ENCODE measurements at regions not wholly inside any gene's neighbourhood (a gene's known extent, or its start where the extent isn't known, plus 50 kb on each side); places are given as distances from the start of the nearest gene placed in this dataset.

GRCh38 chr15:91498749-91499062 is 354.8 kb upstream of the SLCO3A1 start:
- H3K4me1 ChIP-seq, result peaks cover 0 to 11% (median 0%) of the 10 kb centered on the region in 3 donors
- 68 to 75% methylated on average over 1 of the region's 1 CpG for WGBS, 2 donors
- no peaks in the 10 kb centered on the region for H3K27me3 ChIP-seq
- no peaks in the 10 kb centered on the region for H3K9me3 ChIP-seq
- H3K27ac ChIP-seq, result no peak overlapping the region
- DNase-seq, result no peak
- intact Hi-C loops (cut with DNase I), result no loop called here
- no peaks in the 10 kb centered on the region for H3K36me3 ChIP-seq
- TF ChIP-seq POLR2A (IDR thresholded peaks at IDR 0.05), result no peak
- TF ChIP-seq, protein P1, sequence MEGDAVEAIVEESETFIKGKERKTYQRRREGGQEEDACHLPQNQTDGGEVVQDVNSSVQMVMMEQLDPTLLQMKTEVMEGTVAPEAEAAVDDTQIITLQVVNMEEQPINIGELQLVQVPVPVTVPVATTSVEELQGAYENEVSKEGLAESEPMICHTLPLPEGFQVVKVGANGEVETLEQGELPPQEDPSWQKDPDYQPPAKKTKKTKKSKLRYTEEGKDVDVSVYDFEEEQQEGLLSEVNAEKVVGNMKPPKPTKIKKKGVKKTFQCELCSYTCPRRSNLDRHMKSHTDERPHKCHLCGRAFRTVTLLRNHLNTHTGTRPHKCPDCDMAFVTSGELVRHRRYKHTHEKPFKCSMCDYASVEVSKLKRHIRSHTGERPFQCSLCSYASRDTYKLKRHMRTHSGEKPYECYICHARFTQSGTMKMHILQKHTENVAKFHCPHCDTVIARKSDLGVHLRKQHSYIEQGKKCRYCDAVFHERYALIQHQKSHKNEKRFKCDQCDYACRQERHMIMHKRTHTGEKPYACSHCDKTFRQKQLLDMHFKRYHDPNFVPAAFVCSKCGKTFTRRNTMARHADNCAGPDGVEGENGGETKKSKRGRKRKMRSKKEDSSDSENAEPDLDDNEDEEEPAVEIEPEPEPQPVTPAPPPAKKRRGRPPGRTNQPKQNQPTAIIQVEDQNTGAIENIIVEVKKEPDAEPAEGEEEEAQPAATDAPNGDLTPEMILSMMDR (IDR thresholded peaks at IDR 0.05), result no peak
- H3K4me3 ChIP-seq, result no peak overlapping the region

DNA sequence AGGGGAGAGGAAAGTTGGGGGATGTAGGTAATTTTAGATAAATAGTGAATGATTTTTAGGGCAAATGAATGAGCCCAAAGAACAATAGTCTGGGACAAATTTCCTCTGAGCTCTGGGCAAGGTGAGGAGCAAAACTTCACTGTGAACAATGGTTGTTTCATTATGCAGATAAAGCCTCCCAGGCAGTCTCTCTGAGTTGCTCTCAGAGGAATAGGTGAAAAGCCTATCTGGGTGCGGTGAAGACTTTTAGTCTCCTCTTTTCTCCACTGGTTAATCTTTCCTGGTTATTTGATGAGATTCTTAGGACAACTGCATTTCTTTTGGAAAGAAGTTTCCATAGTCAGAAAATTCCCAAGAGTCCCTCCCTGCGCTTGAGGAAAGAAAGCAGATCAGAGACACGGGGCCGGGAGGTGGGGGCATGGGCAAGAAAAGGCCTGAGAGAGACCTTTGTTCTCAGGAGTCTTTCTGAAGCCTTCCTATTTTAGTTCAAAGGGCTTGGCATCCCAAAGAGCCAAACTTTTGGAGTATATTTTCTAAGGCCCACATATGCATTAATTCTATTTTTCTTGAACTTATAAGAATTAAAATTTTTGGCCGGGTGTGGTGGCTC is 353.6 kb upstream of the SLCO3A1 start:
- no peak overlapping the region for H3K27ac ChIP-seq
- intact Hi-C loops (cut with DNase I), result no loop called here
- no peak overlapping the region for H3K4me3 ChIP-seq
- H3K9me3 ChIP-seq, result no peaks in the 10 kb centered on the region
- H3K36me3 ChIP-seq, result no peaks in the 10 kb centered on the region
- no peak for DNase-seq
- peaks cover 0 to 11% (median 0%) of the 10 kb centered on the region in 3 donors for H3K4me1 ChIP-seq
- TF ChIP-seq, protein P1 (IDR thresholded peaks at IDR 0.05), result no peak
- TF ChIP-seq POLR2A (IDR thresholded peaks at IDR 0.05), result no peak
- no peaks in the 10 kb centered on the region for H3K27me3 ChIP-seq
- 79 to 86% methylated on average over 5 of the region's 5 CpGs for WGBS, 2 donors

DNA sequence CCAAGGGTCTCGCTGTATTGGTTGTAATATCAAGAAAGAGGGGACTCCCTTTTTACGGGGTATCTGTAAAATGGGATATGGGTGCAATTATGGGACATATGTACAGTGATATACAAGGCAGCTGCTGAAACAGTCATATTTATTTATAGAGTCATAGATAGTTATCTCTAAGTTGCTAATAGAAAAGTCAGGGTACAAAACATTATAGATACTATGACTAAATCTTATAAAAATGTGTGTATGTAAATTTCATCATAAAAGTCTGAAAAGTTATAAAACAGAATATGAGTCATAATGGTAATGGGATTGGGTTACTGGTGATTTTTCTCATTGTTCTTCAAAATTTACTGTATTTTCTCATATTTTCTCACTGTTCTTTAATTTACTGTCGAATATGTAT is 344.9 kb upstream of the SLCO3A1 start:
- Histone ChIP-seq H3K36me3 (no peaks in the 10 kb centered on the region), H3K27me3 (no peaks in the 10 kb centered on the region), H3K9me3 (no peaks in the 10 kb centered on the region), H3K4me1 (no peaks in the 10 kb centered on the region), H3K4me3 (no peak overlapping the region), H3K27ac (no peak overlapping the region)
- WGBS, 2 donors, result 77 to 85% methylated on average over 3 of the region's 3 CpGs
- TF ChIP-seq POLR2A (IDR thresholded peaks at IDR 0.05), result no peak
- TF ChIP-seq, protein P1 (IDR thresholded peaks at IDR 0.05), result no peak
- intact Hi-C loops (cut with DNase I), result no loop called here
- no peak for DNase-seq

DNA sequence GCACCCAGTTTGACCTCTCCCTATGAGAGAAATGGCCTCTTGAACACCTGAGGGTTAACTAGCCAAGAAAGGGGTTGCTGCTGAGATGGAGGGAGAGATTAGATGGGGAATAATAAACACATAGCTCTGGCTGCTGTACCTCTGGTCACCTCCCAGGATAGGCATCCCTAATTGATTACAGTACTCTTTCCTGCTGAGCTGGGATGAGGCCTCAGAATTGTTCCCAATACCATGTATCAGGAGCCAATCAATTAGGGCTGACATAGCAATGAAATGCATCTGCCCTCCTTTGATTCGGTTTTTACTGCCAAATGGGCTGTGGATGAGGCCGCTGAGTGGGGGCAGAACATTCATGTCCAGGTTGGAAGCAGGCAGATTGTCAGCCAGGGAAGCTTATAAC is 339.4 kb upstream of the SLCO3A1 start:
- DNase-seq, result no peak
- Histone ChIP-seq H3K9me3 (no peaks in the 10 kb centered on the region), H3K4me1 (no peaks in the 10 kb centered on the region), H3K27ac (no peak overlapping the region), H3K36me3 (no peaks in the 10 kb centered on the region), H3K4me3 (no peak overlapping the region), H3K27me3 (no peaks in the 10 kb centered on the region)
- intact Hi-C loops (cut with DNase I), result no loop called here
- TF ChIP-seq POLR2A (IDR thresholded peaks at IDR 0.05), result no peak
- TF ChIP-seq, protein P1 (IDR thresholded peaks at IDR 0.05), result no peak
- WGBS, 2 donors, result 64 to 83% methylated on average over 2 of the region's 2 CpGs

DNA sequence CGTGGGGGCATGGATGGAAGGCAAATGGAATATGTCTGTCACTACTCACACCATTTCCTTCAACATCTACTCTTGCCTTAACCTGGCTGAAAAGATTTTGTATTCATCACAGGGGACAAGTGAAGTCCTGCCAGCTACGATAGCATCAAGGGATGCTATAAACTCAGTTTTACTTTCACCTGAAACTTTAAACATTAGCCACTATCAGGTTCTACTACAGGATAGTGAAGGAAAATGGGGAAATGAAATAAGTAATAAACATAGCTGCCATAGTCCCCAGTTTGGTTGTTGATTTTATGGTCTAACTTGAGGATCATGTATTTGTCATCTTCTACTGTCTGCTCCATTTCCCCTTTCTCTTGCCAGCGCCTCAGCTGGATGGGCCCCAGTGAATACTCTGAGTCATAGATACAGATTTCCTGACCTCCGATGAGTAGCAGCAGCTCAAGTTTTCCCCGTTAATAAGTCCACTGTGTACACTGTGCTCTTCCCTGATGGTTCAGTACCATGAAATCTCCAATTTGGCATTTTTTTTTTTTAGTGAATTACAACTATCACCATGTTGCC is 338.2 kb upstream of the SLCO3A1 start:
- 39 to 45% methylated on average over 5 of the region's 5 CpGs for WGBS, 2 donors
- no peak for DNase-seq
- TF ChIP-seq, protein P1 (IDR thresholded peaks at IDR 0.05), result no peak
- no peak for TF ChIP-seq POLR2A (IDR thresholded peaks at IDR 0.05)
- no peak overlapping the region for H3K27ac ChIP-seq
- H3K4me3 ChIP-seq, result no peak overlapping the region
- no peaks in the 10 kb centered on the region for H3K27me3 ChIP-seq
- intact Hi-C loops (cut with DNase I), result no loop called here
- no peaks in the 10 kb centered on the region for H3K9me3 ChIP-seq
- no peaks in the 10 kb centered on the region for H3K36me3 ChIP-seq
- no peaks in the 10 kb centered on the region for H3K4me1 ChIP-seq
